ENCODE measurements at regions not wholly inside any gene's neighbourhood (a gene's known extent, or its start where the extent isn't known, plus 50 kb on each side); places are given as distances from the start of the nearest gene placed in this dataset.

DNA sequence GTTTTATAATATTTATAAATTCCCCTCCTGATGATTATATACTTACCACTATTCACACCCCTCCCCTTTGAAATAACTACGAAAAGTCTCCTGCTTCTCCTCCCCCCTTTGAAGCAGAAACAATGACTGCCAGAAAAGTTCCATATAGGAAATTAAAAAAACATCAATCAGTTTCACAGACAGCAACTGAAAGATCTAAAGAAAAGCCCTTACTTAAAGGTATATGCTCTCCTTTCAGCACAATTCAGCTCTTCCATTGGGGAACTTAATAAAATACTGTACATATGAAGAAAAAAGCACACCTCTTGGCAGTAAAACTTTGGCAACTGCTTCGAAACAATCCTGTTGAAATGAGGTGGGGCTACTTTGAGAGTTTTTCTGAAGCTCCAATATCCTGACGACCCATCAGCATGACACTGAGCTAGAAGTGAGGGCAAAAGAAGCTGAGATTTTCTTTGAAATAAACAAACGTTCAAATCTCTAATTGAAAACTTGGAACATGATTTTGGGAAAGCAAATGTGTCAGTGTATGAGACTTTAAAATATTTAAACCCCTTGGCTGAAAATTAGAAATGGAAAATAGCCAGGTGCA lies 147.6 kb upstream of the RXFP2 start:
- Histone ChIP-seq H3K9me3 (ENCODE audit: control insufficient read depth in 1 of 2, insufficient read depth in 1 of 2, low read depth in 1 of 2, low read length in 2 of 2) (no peaks in the 10 kb centered on the region), H3K4me3 (replicated peaks in 1 of 2; ENCODE audit: low read depth in 1 of 2, low read length in 2 of 2) (no peak overlapping the region), H3K9ac (ENCODE audit: low read length) (no peak overlapping the region), H3K27ac (ENCODE audit: low read depth, low read length) (no peak overlapping the region), H3K79me2 (ENCODE audit: insufficient read depth, low read length) (no peaks in the 10 kb centered on the region), H3K4me2 (ENCODE audit: low read length) (no peak overlapping the region), H4K20me1 (ENCODE audit: insufficient read depth) (no peaks in the 10 kb centered on the region), H3K4me1 (ENCODE audit: control insufficient read depth in 1 of 2, insufficient read depth in 2 of 2, low read length in 2 of 2) (no peaks in the 10 kb centered on the region), H2AFZ (ENCODE audit: low read depth, low read length, poor library complexity, severe bottlenecking) (no peak overlapping the region), H3K36me3 (ENCODE audit: control insufficient read depth in 1 of 2, insufficient read depth in 2 of 2, low read length in 2 of 2) (no peaks in the 10 kb centered on the region), H3K27me3 (ENCODE audit: insufficient read depth, low read length) (peaks cover 64% of the 10 kb centered on the region), H3K9me2 (ENCODE audit: insufficient read depth) (no peaks in the 10 kb centered on the region)
- intact Hi-C loops (cut with micrococcal nuclease), result no loop called here
- BruUV-seq (replicated peaks), result no TSS peak
- ATAC-seq (no peak), DNase-seq (ENCODE audit: low read depth, low spot score) (no peak)
- TF ChIP-seq ZNF274 (IDR thresholded peaks at IDR 0.05; ENCODE audit: low read depth, low read length) (no peak), SIN3A (IDR thresholded peaks at IDR 0.05; ENCODE audit: low read depth) (no peak), ZFX (IDR thresholded peaks at IDR 0.05) (no peak), CEBPB (IDR thresholded peaks at IDR 0.05; ENCODE audit: low read depth) (no peak), SP1 (IDR thresholded peaks at IDR 0.05; ENCODE audit: low read depth) (no peak), FOSL1 (IDR thresholded peaks at IDR 0.05; ENCODE audit: low read depth) (no peak), ATF3 (IDR thresholded peaks at IDR 0.05) (no peak), CTCF (IDR thresholded peaks at IDR 0.05 in 2 of 3, conservative IDR thresholded peaks at IDR 0.05 in 1 of 3; ENCODE audit: borderline replicate concordance in 1 of 3, insufficient read depth in 1 of 3, low read depth in 2 of 3, low read length in 2 of 3) (no peak), EGR1 (IDR thresholded peaks at IDR 0.05; ENCODE audit: low read depth) (no peak), POLR2A (IDR thresholded peaks at IDR 0.05; ENCODE audit: borderline replicate concordance, extremely low read depth, insufficient read depth, insufficient read length) (no peak), TCF7L2 (IDR thresholded peaks at IDR 0.05; ENCODE audit: borderline replicate concordance, extremely low read depth, insufficient read depth, insufficient read length) (no peak)
- TF ChIP-seq, protein P1, sequence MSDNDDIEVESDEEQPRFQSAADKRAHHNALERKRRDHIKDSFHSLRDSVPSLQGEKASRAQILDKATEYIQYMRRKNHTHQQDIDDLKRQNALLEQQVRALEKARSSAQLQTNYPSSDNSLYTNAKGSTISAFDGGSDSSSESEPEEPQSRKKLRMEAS (IDR thresholded peaks at IDR 0.05), result no peak
- ChIA-PET POLR2A (no interaction called here), CTCF (no interaction called here), RAD21 (ENCODE audit: low non-redundant PET in 1 of 2, low total read pairs in 2 of 2, uncharacterized antibody in 2 of 2, unreplicated experiment in 2 of 2) (no interaction called here)
